T-helper 2 cell treated with Interferon-gamma antibody and Interleukin-4, amounts not matched to agents 100 ng/mL and 5 ng/mL, for 36 hours (primary cell): ENCODE measurements at regions not wholly inside any gene's neighbourhood (a gene's known extent, or its start where the extent isn't known, plus 50 kb on each side); places are given as distances from the start of the nearest gene placed in this dataset.

Experiments
- intact Hi-C: fragments of 100-400 bp; cut with micrococcal nuclease; formaldehyde crosslinking; loops from one replicate; pipeline ENCODE4 v1.15.1; 2023

DNA sequence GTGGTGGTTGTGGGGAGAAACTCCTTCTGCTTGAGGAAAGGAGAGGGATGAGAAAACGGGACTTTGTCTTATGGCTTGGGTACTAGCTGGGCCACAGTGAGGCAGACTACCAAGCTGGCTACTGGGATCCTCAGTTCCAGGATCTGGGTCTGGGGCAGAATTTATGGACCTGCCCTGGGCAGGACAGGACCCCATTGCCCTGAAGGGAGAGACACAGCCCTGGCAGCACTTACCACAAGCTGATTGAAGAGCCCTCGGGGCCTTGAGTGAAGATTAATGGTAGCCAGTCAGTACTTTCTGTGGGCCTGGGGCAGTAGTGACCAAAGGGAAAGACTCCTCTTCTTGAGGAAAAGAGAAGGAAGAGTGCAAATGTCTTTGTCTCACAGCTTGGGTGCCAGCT is 799.7 kb downstream of the SI start:
- intact Hi-C loops = no loop called here

DNA sequence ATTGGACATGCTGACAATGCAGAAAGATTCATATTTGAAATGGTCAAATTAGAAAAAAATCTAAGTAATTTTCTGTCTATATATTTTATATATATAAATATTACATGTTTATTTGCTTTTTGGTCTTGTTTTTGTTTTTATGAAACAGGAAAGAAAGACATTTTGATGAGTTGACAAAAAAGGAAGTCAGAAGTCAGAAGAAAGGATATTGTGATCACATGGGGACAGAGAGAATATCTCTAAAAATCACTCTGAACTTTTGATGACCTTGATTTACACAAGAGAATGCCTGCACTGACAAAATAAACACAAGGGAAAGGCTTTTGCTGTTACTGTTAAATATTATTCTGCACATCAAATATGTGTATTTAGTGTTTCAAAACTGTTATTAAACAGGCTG is 811.2 kb downstream of the SI start:
- intact Hi-C loops = no loop called here

DNA sequence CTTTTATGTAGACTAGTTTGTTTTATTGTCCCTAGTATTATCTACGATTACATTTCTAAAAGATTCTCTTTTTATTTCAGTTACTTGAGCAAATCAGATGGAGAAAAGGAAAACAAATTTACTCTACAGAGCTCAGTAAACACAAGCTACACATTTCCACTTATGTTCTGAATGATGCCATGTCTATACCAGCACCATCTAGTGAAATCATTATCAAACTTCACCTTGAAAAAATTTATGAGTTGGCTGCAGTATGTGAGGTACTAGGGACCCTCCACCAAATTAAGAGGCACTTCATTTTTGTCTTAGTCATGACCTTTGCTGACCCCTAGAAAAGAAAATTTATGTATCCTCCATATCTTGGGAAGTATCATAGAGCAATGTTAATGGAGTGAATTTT is 827.4 kb downstream of the SI start:
- intact Hi-C loops = no loop called here

- intact Hi-C loops = no loop called here
Measured at GRCh38 chr3:164236851-164237250, 841.4 kb downstream of the SI start.

DNA sequence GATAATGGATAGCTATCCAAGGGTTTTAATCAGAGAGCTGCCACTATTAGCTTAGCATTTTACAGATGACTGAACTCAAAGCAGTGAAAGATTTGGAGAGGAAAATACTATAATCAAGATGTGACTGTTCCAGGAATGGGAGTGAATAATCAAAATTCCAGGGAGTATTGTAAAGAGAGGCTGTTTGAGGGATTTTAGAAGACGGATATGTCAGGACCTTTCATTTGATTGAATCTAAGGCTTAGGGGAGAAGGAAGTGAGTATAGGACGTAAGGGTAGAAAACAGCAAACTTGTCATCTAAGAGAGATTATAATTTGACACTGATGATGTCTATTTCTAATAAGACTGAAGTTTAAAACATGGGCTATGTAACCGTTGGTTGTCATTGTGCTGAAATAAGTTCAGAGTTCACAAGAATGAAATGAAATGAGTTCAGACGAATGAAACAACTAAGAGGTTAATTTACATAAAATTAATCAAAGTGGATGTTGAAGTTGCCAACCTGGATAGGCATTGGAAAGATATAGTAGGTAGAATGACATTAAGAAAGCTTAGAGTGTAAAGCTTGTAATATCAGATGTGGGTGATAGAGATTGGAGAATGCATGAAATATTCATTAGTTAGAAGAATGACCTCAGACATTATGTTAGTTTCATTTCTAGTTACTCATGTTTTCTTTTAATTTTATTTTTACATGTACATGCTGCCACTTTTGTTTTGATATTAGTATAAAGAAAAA is 842.8 kb downstream of the SI start:
- intact Hi-C loops = no loop called here

DNA sequence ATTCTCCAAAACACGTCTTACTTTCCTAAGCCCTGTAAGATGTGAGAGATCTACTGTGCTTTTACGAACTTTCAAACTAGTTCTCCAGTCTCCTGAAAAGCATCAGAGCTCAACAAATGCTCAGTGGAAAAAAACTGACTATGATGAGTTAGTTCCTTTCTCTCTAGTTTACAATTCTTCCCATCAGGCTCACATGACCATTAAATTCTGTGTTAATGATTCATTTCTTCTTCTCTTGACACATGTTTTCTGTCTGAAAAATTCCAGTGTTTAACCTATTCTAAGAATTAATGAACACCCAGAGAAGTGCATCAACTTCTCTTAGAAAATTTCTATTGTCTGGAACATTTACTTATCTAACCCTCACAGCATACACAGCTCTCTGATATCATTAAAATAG is 844.3 kb downstream of the SI start:
- intact Hi-C loops = no loop called here

DNA sequence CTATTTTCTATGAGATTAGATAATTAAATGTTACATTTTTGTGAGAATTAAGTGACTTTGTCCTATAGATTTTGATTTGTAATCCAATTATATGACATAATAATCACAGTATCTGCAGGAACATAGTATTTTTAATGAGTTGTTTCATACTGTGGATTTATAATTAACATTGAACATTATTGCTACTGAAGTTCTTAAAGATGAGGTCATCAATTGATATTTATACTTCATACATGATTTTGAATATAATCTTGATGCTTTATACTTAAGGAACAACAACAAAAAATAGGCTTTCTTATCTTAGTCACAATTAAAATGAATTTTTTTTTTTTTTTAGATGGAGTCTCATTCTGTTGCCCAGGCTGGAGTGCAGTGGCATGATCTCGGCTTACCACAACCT is 846.6 kb downstream of the SI start:
- intact Hi-C loops = no loop called here

- intact Hi-C loops = no loop called here
Measured at GRCh38 chr3:164230385-164231094, 847.8 kb downstream of the SI start.

DNA sequence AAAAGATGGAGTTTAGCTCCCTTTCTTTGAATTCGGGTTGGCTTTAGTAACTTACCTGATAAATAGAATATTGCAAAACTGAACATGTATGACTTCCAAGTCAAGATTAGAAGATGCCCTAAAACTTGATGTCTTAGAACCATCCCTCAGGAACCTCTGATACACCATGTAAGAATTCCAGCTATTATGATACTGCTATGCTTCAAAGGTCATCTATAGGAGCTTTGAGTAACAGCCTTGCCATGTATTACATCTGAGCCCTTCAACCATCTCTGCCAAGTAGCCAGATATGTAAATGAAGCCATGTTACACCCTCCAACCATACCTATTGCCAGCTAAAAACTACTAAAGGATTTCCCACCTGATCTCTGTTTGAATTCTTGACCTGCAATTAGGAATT is 854.2 kb downstream of the SI start:
- intact Hi-C loops = no loop called here

GRCh38 chr3:164222197-164222596 is 856.1 kb downstream of the SI start:
- intact Hi-C loops = no loop called here

- intact Hi-C loops = no loop called here
Measured at GRCh38 chr3:164221297-164221696, 857.0 kb downstream of the SI start.

DNA sequence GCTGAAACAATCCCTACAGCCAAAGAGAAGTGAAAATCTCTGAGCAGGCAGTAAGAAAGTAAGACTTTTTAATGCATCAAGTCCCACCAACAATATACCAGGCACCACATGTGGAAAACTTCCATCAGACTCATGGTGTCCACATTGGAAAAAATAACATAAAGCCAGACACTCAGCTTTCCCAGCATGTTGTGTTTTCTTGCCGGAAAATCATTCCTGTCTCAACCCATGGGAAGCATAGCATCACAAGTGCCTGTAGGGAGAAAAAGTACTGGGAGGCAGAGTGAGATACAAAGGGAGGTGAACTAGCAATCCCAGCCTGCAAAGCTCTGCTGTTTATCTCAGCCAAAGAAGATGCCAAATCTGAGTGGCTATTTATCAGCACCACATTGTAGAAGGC is 868.9 kb downstream of the SI start:
- intact Hi-C loops = no loop called here

DNA sequence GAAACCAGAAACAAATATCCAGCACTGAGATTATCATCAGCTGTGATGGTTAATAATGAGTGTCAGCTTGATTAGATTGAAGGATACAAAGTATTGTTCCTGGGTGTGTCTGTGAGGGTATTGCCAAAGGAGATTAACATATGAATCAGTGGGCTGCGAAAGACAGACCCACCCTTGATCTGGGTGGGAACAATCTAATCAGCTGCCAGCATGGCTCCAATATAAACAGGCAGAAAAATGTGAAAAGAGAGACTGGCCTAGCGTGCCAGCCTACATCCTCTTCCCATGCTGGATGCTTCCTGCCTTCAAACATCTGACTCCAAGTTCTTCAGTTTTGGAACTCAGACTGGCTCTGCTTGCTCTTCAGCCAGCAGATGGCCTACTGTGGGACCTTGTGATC is 869.5 kb downstream of the SI start:
- intact Hi-C loops = no loop called here

GRCh38 chr3:164208048-164208447 is 870.2 kb downstream of the SI start:
- intact Hi-C loops = no loop called here

- intact Hi-C loops = no loop called here
Measured at GRCh38 chr3:164200053-164200823, 878.1 kb downstream of the SI start.

GRCh38 chr3:164196477-164196876 is 881.8 kb downstream of the SI start:
- intact Hi-C loops = no loop called here

DNA sequence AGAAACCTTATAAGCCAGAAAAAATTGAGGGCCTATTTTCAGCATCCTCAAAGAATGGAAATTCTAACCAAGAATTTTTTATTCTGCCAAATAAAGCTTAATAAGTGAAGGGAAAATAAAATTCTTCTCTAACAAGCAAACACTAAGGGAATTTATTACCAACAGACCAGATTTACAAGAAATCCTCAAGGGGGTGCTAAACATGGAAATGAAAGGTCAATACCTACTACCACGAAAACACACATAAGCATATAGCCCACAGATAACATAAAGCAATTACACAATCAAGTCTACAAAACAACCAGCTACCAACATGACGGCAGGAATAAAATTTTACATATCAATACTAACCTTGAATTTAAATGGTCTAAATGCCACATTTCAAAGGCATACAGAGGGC is 883.5 kb downstream of the SI start:
- intact Hi-C loops = no loop called here

- intact Hi-C loops = no loop called here
Measured at GRCh38 chr3:164192974-164193373, 885.3 kb downstream of the SI start.

GRCh38 chr3:164190566-164190965 is 887.7 kb downstream of the SI start:
- intact Hi-C loops = no loop called here

- intact Hi-C loops = no loop called here
Measured at GRCh38 chr3:164186095-164186494, 892.2 kb downstream of the SI start.

DNA sequence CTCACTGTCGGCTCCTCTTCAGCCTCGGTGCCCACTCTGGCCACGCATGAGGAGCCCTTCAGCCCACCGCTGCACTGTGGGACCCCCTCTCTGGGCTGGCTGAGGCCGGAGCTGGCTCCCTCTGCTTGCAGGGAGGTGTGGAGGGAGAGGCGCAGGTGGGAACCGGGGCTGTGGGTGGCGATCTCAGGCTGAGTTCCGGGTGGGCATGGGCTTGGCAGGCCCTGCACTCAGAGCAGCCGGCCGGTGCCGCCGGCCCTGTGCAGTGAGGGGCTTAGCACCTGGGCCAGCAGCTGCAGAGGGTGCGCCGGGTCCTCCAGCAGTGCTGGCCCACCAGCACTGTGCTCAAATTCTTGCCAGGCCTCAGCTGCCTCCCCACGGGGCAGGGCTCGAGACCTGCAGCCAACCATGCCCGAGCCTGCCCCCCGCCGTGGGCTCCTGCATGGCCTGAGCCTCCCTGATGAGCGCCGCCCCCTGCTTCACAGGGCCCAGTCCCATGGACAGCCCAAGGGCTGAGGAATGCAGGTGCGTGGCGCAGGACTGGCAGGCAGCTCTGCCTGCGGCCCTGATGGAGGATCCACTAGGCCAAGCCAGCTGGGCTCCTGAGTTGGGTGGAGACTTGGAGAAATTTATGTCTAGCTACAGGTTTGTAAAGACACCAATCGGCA is 899.1 kb downstream of the SI start:
- intact Hi-C loops = no loop called here

DNA sequence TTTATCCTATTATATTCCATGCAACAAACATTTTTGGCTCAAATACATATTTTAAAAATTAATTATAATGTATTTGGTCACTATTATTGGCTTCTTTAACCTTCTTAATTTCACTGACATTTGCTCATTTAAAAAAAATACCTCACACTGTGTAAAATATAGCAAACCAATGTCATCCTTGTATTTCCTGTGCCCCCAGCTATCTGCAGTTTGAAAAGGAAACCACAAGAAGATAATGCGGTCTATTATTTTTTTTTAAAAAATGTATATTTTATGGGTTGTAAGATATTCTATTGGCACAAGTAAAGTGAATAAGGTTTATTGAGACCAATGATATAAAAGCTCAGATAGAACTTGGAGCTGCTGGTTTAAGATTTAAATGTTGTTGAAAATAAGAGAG is 904.2 kb downstream of the SI start:
- intact Hi-C loops = no loop called here
